K562 (cell line): ENCODE measurements at regions not wholly inside any gene's neighbourhood (a gene's known extent, or its start where the extent isn't known, plus 50 kb on each side); places are given as distances from the start of the nearest gene placed in this dataset.

ENCODE experiments used
- ATAC-seq: fragments of 200-7000 bp; cut with Tn5 transposase; 3 replicates; pipeline ENCODE4 v1.9.1; 2020; ENCODE audit warnings: moderate library complexity
- BruUV-seq: library from RNA; stranded (reverse); fragments of 400-500 nt; replicated peaks from 2 replicates; lab custom pipeline; 2021; lab: Mats Ljungman, UMichigan
- CTCF ChIA-PET: fragments of 300-600 bp; formaldehyde crosslinking; extraction: SDS; loops from one replicate; lab custom pipeline; 2021; ENCODE audit warnings: low intra/inter-chr PET ratio; lab: Yijun Ruan, JAX
- POLR2A ChIA-PET: fragments of 300-600, 350-650 bp; sonication (Branson Sonifier 250); formaldehyde crosslinking; extraction: SDS; loops from one replicate; lab custom pipeline; 2021; ENCODE audit warnings: antibody characterized with exemption, inconsistent platforms; lab: Yijun Ruan, JAX
- DNase-seq, 4 experiments: peaks; one replicate each; pipeline versions ENCODE4 v3.0.0 to v3.0.0-alpha.2; 2011 to 2018; ENCODE audit warnings: low spot score in 3 of 4, mixed read lengths in 3 of 4; ENCODE audit errors: extremely low read depth in 1 of 4
- FAIRE-seq: peaks from 2 replicates; lab custom pipeline; 2011; peaks lifted over from hg19 to GRCh38; lab: Jason Lieb, UNC
- H2AFZ ChIP-seq: 2 replicates; pipeline ENCODE4 v1.6.0; 2011; ENCODE audit warnings: low read depth, low read length, control low read depth, inconsistent platforms
- H3K27ac ChIP-seq: fragments of 200-600 bp; 3 replicates; pipeline ENCODE4 v1.8.0; 2011; ENCODE audit warnings: low read depth, mild to moderate bottlenecking, control low read depth, inconsistent platforms, low read length, moderate library complexity, mixed read lengths; ENCODE audit errors: extremely low read depth
- H3K27me3 ChIP-seq, 2 experiments: fragments of 300-600 bp in 1 of 2; 2 replicates in 1 of 2; 3 replicates in 1 of 2; pipeline versions ENCODE4 v1.6.0 to v1.8.0; 2011; ENCODE audit warnings: inconsistent platforms in 2 of 2, low read length in 2 of 2, mild to moderate bottlenecking in 1 of 2, mixed read lengths in 1 of 2, moderate library complexity in 1 of 2; ENCODE audit not compliant: control insufficient read depth in 2 of 2, insufficient read depth in 2 of 2
- H3K36me3 ChIP-seq: fragments of 300-600 bp; 3 replicates; pipeline ENCODE4 v1.8.0; 2011; ENCODE audit warnings: mild to moderate bottlenecking, low read length, inconsistent platforms; ENCODE audit not compliant: control insufficient read depth, insufficient read depth
- H3K4me1 ChIP-seq, 2 experiments: fragments of 200-600 bp in 1 of 2; replicated peaks in 1 of 2; 2 replicates in 1 of 2; 3 replicates in 1 of 2; pipeline versions ENCODE4 v1.5.1 to v1.8.0; 2011; ENCODE audit warnings: inconsistent platforms in 2 of 2, low read length in 2 of 2, mild to moderate bottlenecking in 1 of 2, mixed read lengths in 1 of 2, moderate library complexity in 1 of 2; ENCODE audit not compliant: control insufficient read depth in 2 of 2, insufficient read depth in 2 of 2
- H3K4me2 ChIP-seq: 2 replicates; pipeline ENCODE4 v1.6.1; 2011; ENCODE audit warnings: low read length, control low read depth, inconsistent platforms, mixed read lengths; ENCODE audit not compliant: insufficient read depth
- H3K4me3 ChIP-seq: fragments of 200-600 bp; sonication (generic), shearing (Covaris generic); 2 replicates; pipeline ENCODE4 v1.5.1; 2016; ENCODE audit warnings: control low read depth, inconsistent platforms
- H3K79me2 ChIP-seq: fragments of 200-600 bp; 3 replicates; pipeline ENCODE4 v1.8.0; 2011; ENCODE audit warnings: low read length, inconsistent platforms; ENCODE audit not compliant: control insufficient read depth, insufficient read depth
- H3K9ac ChIP-seq, 2 experiments: 2 replicates each; pipeline versions ENCODE4 v1.6.0 to v1.6.1; 2011; ENCODE audit warnings: low read depth in 2 of 2, low read length in 2 of 2, control low read depth in 1 of 2, inconsistent platforms in 1 of 2, mild to moderate bottlenecking in 1 of 2, mixed read lengths in 1 of 2; ENCODE audit not compliant: insufficient read depth in 1 of 2
- H3K9me1 ChIP-seq: one replicate; pipeline ENCODE4 v1.6.0; 2011; ENCODE audit warnings: inconsistent platforms, mild to moderate bottlenecking, low read length, moderate library complexity; ENCODE audit not compliant: control insufficient read depth, insufficient read depth
- H3K9me3 ChIP-seq: replicated peaks from 2 replicates; pipeline ENCODE4 v1.5.1; 2011; ENCODE audit warnings: low read depth, low read length, inconsistent platforms; ENCODE audit not compliant: control insufficient read depth, insufficient read depth
- H4K20me1 ChIP-seq: replicated peaks from 2 replicates; pipeline ENCODE4 v1.6.1; 2011; ENCODE audit warnings: low read length, inconsistent platforms, mixed read lengths; ENCODE audit not compliant: control insufficient read depth, insufficient read depth
- ARID3A ChIP-seq: IDR thresholded peaks from 2 replicates; pipeline ENCODE4 v1.6.1; 2012; ENCODE audit warnings: low read depth, low read length, improper control_type of control experiment, borderline replicate concordance
- EGR1 ChIP-seq: fragments of 450-650 bp; conservative IDR thresholded peaks from 2 replicates; pipeline ENCODE4 v1.6.1; 2017; ENCODE audit warnings: mild to moderate bottlenecking
- GTF2E2 ChIP-seq: fragments of 200-800 bp; sonication (Bioruptor generic); IDR thresholded peaks from 2 replicates; pipeline ENCODE4 v1.6.1; 2016; ENCODE audit warnings: missing genetic modification characterization, missing compliant biosample characterization
- KAT2B ChIP-seq: IDR thresholded peaks from one replicate; pipeline ENCODE4 v1.6.1; 2012; ENCODE audit warnings: low read depth, mild to moderate bottlenecking, control low read depth, inconsistent platforms, low read length, moderate library complexity
- PTTG1 ChIP-seq: fragments of 450-650 bp; IDR thresholded peaks from 2 replicates; pipeline ENCODE4 v1.6.1; 2016; ENCODE audit warnings: low read depth, mild to moderate bottlenecking, missing genetic modification characterization, missing compliant biosample characterization
- SAFB2 ChIP-seq: fragments of 200-400 bp; formaldehyde crosslinking; IDR thresholded peaks from 2 replicates; pipeline ENCODE4 v1.6.1; 2018; ENCODE audit warnings: borderline replicate concordance, low read length, low read depth, moderate library complexity; ENCODE audit not compliant: severe bottlenecking
- SMC3 ChIP-seq: conservative IDR thresholded peaks from 2 replicates; pipeline ENCODE4 v1.6.1; 2011; ENCODE audit warnings: low read depth, low read length, improper control_type of control experiment; ENCODE audit not compliant: insufficient read depth
- THRB ChIP-seq: fragments of 450-650 bp; formaldehyde crosslinking; conservative IDR thresholded peaks from 2 replicates; pipeline ENCODE4 v1.4.0; 2022; ENCODE audit warnings: mild to moderate bottlenecking, missing genetic modification characterization
- ZNF232 ChIP-seq: sonication (generic); formaldehyde crosslinking; IDR thresholded peaks from 2 replicates; pipeline ENCODE4 v1.8.0; 2022; ENCODE audit warnings: mild to moderate bottlenecking, missing genetic modification reagents
- ZNF583 ChIP-seq: fragments of 250-450 bp; sonication (Bioruptor Pico); IDR thresholded peaks from 2 replicates; pipeline ENCODE4 v1.4.0; 2020
- WGBS: fragments of 100-300 bp; shearing (Covaris generic); methylation state at CpG from one replicate; pipeline ENCODE4 v1.1.6; 2016; ENCODE audit warnings: low coverage, mixed read lengths; ENCODE audit not compliant: insufficient coverage; ENCODE audit errors: missing lambda C conversion rate; 5-methylcytosine and 5-hydroxymethylcytosine counted together
- in situ Hi-C: fragments of 300-500 bp; cut with MboI; formaldehyde crosslinking; loops from 4 replicates; pipeline ENCODE4 v1.15.0; 2018; ENCODE audit warnings: inconsistent platforms, mixed read lengths
- intact Hi-C: fragments of 100-400 bp; cut with micrococcal nuclease; formaldehyde crosslinking; loops from 2 replicates; pipeline ENCODE4 v1.14.2; 2022

- TF ChIP-seq KAT2B (no peak), ZNF232 (CRISPR knock-in tag) (no peak), EGR1 (no peak), GTF2E2 (tag) (no peak), ARID3A (no peak), SMC3 (no peak), PTTG1 (tag) (no peak)
These were observed 165.5 kb downstream of the EFNB1 start (continued) for GRCh38 chrX:68994135-68994890.

- Histone ChIP-seq H3K27ac (no peak overlapping the region), H2AFZ (no peak overlapping the region), H3K9me1 (no peaks in the 10 kb centered on the region), H4K20me1 (0 out of 2 replicates have a peak, but pooled peaks cover 3% of the 10 kb centered on the region), H3K27me3 (peaks cover 0 to 14% of the 10 kb centered on the region in 2 experiments; a peak in 3 of 5 replicates), H3K9me3 (no peaks in the 10 kb centered on the region), H3K79me2 (no peaks in the 10 kb centered on the region), H3K9ac (no peak overlapping the region), H3K36me3 (no peaks in the 10 kb centered on the region), H3K4me2 (no peak overlapping the region), H3K4me1 (no peaks in the 10 kb centered on the region; a peak in 1 of 5 replicates), H3K4me3 (no peak overlapping the region)
- FAIRE-seq (no peak), ATAC-seq (no peak), DNase-seq (no peak)
- no peak for TF ChIP-seq SAFB2
- TF ChIP-seq THRB (CRISPR knock-in tag): no peak
- TF ChIP-seq ZNF583 (CRISPR knock-in tag): no peak
- ChIA-PET POLR2A (interaction anchor here (0.6 kb wide), 2 partner anchors 27 to 133 kb away, joined by 3 read pairs; no protein-coding TSS in a partner anchor), CTCF (no interaction called here)
- intact Hi-C loops: no loop called here
- 0% methylated on average over 2 of the region's 7 CpGs for WGBS
- no TSS peak for BruUV-seq
- in situ Hi-C loops: no loop called here
These were observed 164.1 kb downstream of the EFNB1 start for GRCh38 chrX:68992821-68993397.
